Spleen (tissue), 7 donors: ENCODE measurements at regions not wholly inside any gene's neighbourhood (a gene's known extent, or its start where the extent isn't known, plus 50 kb on each side); places are given as distances from the start of the nearest gene placed in this dataset.

Experiments
- CTCF ChIP-seq, 11 experiments: fragments of 200-600 bp in 7 of 11; fragments of 450-650 bp in 4 of 11; sonication (generic) in 4 of 11; IDR thresholded peaks in 8 of 11; conservative IDR thresholded peaks in 3 of 11; 1 replicate in 7 of 11; 2 replicates in 4 of 11; pipeline versions ENCODE4 v1.4.0 to v1.8.0; 2016 to 2021; ENCODE audit warnings: antibody characterized with exemption in 11 of 11, inconsistent platforms in 4 of 11, mild to moderate bottlenecking in 1 of 11
- POLR2A ChIP-seq, 3 donors: fragments of 450-650 bp; IDR thresholded peaks; one replicate each; pipeline ENCODE4 v1.5.1; 2017; ENCODE audit warnings: antibody characterized with exemption in 3 of 3, mild to moderate bottlenecking in 1 of 3
- donor health status: DM: no; HTN: no; CAD: no; lungs with moderate emphysema.
- donor health status: DM: no; HTN: no; CAD: no.
- donor health status: DM: no; HTN: no; CAD: no.

- TF ChIP-seq CTCF (IDR thresholded peaks at IDR 0.05 in 8 of 11, conservative IDR thresholded peaks at IDR 0.05 in 3 of 11) = no peak
- no peak for TF ChIP-seq POLR2A (IDR thresholded peaks at IDR 0.05)
Measured at GRCh38 chr18:73414069-73414468, 546.3 kb upstream of the NETO1 start.
